ENCODE measurements at regions not wholly inside any gene's neighbourhood (a gene's known extent, or its start where the extent isn't known, plus 50 kb on each side); places are given as distances from the start of the nearest gene placed in this dataset.

DNA sequence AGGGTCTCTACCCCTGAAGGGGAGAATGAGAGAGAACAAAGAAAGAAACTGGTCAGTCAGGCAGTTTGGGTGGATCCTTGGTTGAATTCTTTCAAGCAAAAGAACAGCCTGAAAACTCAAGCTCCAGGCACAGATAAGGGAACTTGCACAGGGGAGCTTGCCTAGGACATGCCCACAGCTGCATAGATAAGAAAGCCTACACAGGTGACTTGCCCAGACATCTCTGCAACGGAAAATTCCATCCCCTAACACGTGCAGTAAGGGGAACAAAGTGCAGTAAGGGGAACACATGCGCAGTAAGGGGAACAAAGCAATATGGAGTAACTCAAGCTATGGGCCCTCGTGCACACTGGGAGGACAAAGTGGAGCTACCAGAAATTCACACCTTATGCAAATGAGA is 540.1 kb upstream of the MIS18BP1 start (continued):
- TF ChIP-seq, protein P1, sequence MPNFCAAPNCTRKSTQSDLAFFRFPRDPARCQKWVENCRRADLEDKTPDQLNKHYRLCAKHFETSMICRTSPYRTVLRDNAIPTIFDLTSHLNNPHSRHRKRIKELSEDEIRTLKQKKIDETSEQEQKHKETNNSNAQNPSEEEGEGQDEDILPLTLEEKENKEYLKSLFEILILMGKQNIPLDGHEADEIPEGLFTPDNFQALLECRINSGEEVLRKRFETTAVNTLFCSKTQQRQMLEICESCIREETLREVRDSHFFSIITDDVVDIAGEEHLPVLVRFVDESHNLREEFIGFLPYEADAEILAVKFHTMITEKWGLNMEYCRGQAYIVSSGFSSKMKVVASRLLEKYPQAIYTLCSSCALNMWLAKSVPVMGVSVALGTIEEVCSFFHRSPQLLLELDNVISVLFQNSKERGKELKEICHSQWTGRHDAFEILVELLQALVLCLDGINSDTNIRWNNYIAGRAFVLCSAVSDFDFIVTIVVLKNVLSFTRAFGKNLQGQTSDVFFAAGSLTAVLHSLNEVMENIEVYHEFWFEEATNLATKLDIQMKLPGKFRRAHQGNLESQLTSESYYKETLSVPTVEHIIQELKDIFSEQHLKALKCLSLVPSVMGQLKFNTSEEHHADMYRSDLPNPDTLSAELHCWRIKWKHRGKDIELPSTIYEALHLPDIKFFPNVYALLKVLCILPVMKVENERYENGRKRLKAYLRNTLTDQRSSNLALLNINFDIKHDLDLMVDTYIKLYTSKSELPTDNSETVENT (CRISPR knock-in tag; IDR thresholded peaks at IDR 0.05) = no peak
- TF ChIP-seq, protein P2, sequence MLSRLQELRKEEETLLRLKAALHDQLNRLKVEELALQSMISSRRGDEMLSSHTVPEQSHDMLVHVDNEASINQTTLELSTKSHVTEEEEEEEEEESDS (CRISPR knock-in tag; IDR thresholded peaks at IDR 0.05) = no peak
- TF ChIP-seq ZNF324 (CRISPR knock-in tag; IDR thresholded peaks at IDR 0.05) = no peak

DNA sequence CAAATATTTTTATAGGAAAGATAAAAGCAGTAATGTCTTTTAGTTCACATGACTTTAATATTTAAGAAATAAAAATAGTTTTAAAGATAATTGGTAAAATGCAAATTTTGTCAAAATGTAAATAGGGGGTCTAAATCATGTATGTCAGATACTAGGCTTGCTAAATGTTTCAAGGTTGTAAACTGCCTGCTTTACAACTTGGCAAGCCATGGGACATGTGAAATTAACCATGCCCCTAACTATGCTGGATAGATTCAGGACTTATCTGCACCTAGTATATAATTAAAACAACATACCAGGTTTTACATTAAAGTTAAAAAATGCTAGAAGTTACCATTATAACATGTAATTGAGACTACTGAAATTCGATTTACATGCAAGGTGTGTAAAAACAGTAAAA is 537.3 kb upstream of the MIS18BP1 start:
- no peak overlapping the region for H3K4me2 ChIP-seq (ENCODE audit: insufficient read depth, low read length)
- TF ChIP-seq FOS (IDR thresholded peaks at IDR 0.05; ENCODE audit: extremely low read depth, insufficient read length) = no peak
- TF ChIP-seq SAP30 (IDR thresholded peaks at IDR 0.05; ENCODE audit: borderline replicate concordance, insufficient read depth, low read depth, low read length, poor library complexity, severe bottlenecking) = no peak
- TF ChIP-seq, protein P3, sequence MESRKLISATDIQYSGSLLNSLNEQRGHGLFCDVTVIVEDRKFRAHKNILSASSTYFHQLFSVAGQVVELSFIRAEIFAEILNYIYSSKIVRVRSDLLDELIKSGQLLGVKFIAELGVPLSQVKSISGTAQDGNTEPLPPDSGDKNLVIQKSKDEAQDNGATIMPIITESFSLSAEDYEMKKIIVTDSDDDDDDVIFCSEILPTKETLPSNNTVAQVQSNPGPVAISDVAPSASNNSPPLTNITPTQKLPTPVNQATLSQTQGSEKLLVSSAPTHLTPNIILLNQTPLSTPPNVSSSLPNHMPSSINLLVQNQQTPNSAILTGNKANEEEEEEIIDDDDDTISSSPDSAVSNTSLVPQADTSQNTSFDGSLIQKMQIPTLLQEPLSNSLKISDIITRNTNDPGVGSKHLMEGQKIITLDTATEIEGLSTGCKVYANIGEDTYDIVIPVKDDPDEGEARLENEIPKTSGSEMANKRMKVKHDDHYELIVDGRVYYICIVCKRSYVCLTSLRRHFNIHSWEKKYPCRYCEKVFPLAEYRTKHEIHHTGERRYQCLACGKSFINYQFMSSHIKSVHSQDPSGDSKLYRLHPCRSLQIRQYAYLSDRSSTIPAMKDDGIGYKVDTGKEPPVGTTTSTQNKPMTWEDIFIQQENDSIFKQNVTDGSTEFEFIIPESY (CRISPR knock-in tag; IDR thresholded peaks at IDR 0.05) = no peak
- TF ChIP-seq CAMTA2 (CRISPR knock-in tag; conservative IDR thresholded peaks at IDR 0.05) = no peak
- TF ChIP-seq NFIC (IDR thresholded peaks at IDR 0.05) = no peak
- no peak for TF ChIP-seq ETV5 (CRISPR knock-in tag; IDR thresholded peaks at IDR 0.05; ENCODE audit: low read depth)
- TF ChIP-seq, protein P4, sequence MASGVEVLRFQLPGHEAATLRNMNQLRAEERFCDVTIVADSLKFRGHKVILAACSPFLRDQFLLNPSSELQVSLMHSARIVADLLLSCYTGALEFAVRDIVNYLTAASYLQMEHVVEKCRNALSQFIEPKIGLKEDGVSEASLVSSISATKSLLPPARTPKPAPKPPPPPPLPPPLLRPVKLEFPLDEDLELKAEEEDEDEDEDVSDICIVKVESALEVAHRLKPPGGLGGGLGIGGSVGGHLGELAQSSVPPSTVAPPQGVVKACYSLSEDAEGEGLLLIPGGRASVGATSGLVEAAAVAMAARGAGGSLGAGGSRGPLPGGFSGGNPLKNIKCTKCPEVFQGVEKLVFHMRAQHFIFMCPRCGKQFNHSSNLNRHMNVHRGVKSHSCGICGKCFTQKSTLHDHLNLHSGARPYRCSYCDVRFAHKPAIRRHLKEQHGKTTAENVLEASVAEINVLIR (CRISPR knock-in tag; IDR thresholded peaks at IDR 0.05) = no peak
- TF ChIP-seq, protein P5, sequence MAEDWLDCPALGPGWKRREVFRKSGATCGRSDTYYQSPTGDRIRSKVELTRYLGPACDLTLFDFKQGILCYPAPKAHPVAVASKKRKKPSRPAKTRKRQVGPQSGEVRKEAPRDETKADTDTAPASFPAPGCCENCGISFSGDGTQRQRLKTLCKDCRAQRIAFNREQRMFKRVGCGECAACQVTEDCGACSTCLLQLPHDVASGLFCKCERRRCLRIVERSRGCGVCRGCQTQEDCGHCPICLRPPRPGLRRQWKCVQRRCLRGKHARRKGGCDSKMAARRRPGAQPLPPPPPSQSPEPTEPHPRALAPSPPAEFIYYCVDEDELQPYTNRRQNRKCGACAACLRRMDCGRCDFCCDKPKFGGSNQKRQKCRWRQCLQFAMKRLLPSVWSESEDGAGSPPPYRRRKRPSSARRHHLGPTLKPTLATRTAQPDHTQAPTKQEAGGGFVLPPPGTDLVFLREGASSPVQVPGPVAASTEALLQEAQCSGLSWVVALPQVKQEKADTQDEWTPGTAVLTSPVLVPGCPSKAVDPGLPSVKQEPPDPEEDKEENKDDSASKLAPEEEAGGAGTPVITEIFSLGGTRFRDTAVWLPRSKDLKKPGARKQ (CRISPR knock-in tag; IDR thresholded peaks at IDR 0.05) = no peak
- no peak for TF ChIP-seq HMGN3 (IDR thresholded peaks at IDR 0.05; ENCODE audit: borderline replicate concordance, extremely low read depth, insufficient read length, low read depth, low read length)
- ATAC-seq (no peak), FAIRE-seq (no peak), DNase-seq (ENCODE audit: extremely low read depth in 1 of 4, low spot score in 3 of 4) (no peak)
- WGBS (ENCODE audit: insufficient coverage, low coverage, missing lambda C conversion rate) = 0% methylated on average over 1 of the region's 1 CpG
- in situ Hi-C loops (cut with MboI) (no loop called here), intact Hi-C loops (cut with micrococcal nuclease) (no loop called here)
- no peaks in the 10 kb centered on the region for H3K27me3 ChIP-seq (ENCODE audit: control insufficient read depth in 2 of 2, insufficient read depth in 2 of 2, low read length in 2 of 2)
- H3K9ac ChIP-seq (ENCODE audit: insufficient read depth in 1 of 2, low read depth in 2 of 2, low read length in 2 of 2) = no peak overlapping the region
- no peak overlapping the region for H3K4me3 ChIP-seq
- CTCF ChIA-PET (ENCODE audit: low intra/inter-chr PET ratio) = no interaction called here
- no peak overlapping the region for H3K27ac ChIP-seq (ENCODE audit: extremely low read depth, low read depth, low read length)
- H3K9me1 ChIP-seq (ENCODE audit: control insufficient read depth, insufficient read depth, low read length) = no peaks in the 10 kb centered on the region
- H3K4me1 ChIP-seq (replicated peaks in 1 of 2; ENCODE audit: control insufficient read depth in 2 of 2, insufficient read depth in 2 of 2, low read length in 2 of 2) = no peaks in the 10 kb centered on the region
- H3K36me3 ChIP-seq (ENCODE audit: control insufficient read depth, insufficient read depth, low read length) = no peaks in the 10 kb centered on the region
- POLR2A ChIA-PET = no interaction called here
- H3K79me2 ChIP-seq (ENCODE audit: control insufficient read depth, insufficient read depth, low read length) = no peaks in the 10 kb centered on the region
- no TSS peak for BruUV-seq (replicated peaks)
- H2AFZ ChIP-seq (ENCODE audit: low read depth, low read length) = no peak overlapping the region
- no peaks in the 10 kb centered on the region for H3K9me3 ChIP-seq (replicated peaks; ENCODE audit: control insufficient read depth, insufficient read depth, low read depth, low read length)
- H4K20me1 ChIP-seq (replicated peaks; ENCODE audit: control insufficient read depth, insufficient read depth, low read length) = no peaks in the 10 kb centered on the region
